Panc1 (cell line): ENCODE measurements at regions not wholly inside any gene's neighbourhood (a gene's known extent, or its start where the extent isn't known, plus 50 kb on each side); places are given as distances from the start of the nearest gene placed in this dataset.

Experiments
- ATAC-seq: fragments of 200-7000 bp; cut with Tn5 transposase; 2 replicates; pipeline ENCODE4 v1.9.1; 2020; ENCODE audit warnings: mild to moderate bottlenecking, moderate library complexity
- BruUV-seq: library from RNA; stranded (reverse); fragments of 400-500 nt; replicated peaks from 2 replicates; lab custom pipeline; 2021; lab: Mats Ljungman, UMichigan
- CTCF ChIA-PET: fragments of 300-600 bp; sonication (Branson Sonifier 250); formaldehyde crosslinking; loops from one replicate; lab custom pipeline; 2022; ENCODE audit warnings: antibody characterized with exemption; lab: Charles Lee
- POLR2A ChIA-PET: fragments of 300-600 bp; sonication (Branson Sonifier 250); formaldehyde crosslinking; loops from one replicate; lab custom pipeline; 2022; ENCODE audit warnings: antibody characterized with exemption; lab: Charles Lee
- DNase-seq: peaks from one replicate; pipeline ENCODE4 v3.0.0-alpha.2; 2010; ENCODE audit warnings: low read depth, low spot score
- H3K27ac ChIP-seq: 2 replicates; pipeline ENCODE4 v1.5.1; 2011; ENCODE audit warnings: mild to moderate bottlenecking, low read length, inconsistent platforms
- H3K27me3 ChIP-seq: fragments of 200-500 bp; sonication (Bioruptor generic); 2 replicates; pipeline ENCODE4 v1.6.0; 2014; ENCODE audit warnings: low read length, inconsistent platforms; ENCODE audit not compliant: control insufficient read depth, insufficient read depth
- H3K36me3 ChIP-seq: fragments of 200-500 bp; sonication (Bioruptor generic); 2 replicates; pipeline ENCODE4 v1.5.1; 2014; ENCODE audit warnings: inconsistent platforms, mild to moderate bottlenecking, low read length, moderate library complexity; ENCODE audit not compliant: control insufficient read depth, insufficient read depth
- H3K4me1 ChIP-seq: 2 replicates; pipeline ENCODE4 v1.5.1; 2011; ENCODE audit warnings: inconsistent platforms, mild to moderate bottlenecking, low read length, moderate library complexity; ENCODE audit not compliant: control insufficient read depth, insufficient read depth
- H3K4me3 ChIP-seq, 2 experiments: 2 replicates each; pipeline ENCODE4 v1.5.1; 2011 to 2012; ENCODE audit warnings: low read depth in 2 of 2, low read length in 2 of 2, mild to moderate bottlenecking in 2 of 2, inconsistent platforms in 1 of 2, moderate library complexity in 1 of 2
- H3K9me3 ChIP-seq: fragments of 200-500 bp; sonication (Bioruptor generic); 2 replicates; pipeline ENCODE4 v1.5.1; 2014; ENCODE audit warnings: low read depth, mild to moderate bottlenecking, inconsistent platforms, low read length, moderate library complexity; ENCODE audit not compliant: control insufficient read depth, insufficient read depth
- CTCF ChIP-seq: fragments of 450-650 bp; IDR thresholded peaks from 2 replicates; pipeline ENCODE4 v1.5.1; 2017; ENCODE audit warnings: mild to moderate bottlenecking
- POLR2AphosphoS5 ChIP-seq: IDR thresholded peaks from 2 replicates; pipeline ENCODE4 v1.6.1; 2012; ENCODE audit warnings: mild to moderate bottlenecking, low read depth, low read length, moderate library complexity
- REST ChIP-seq, 2 experiments: IDR thresholded peaks; 2 replicates each; pipeline ENCODE4 v1.6.1; 2011 to 2012; ENCODE audit warnings: low read depth in 2 of 2, control low read depth in 1 of 2, low read length in 1 of 2, mild to moderate bottlenecking in 1 of 2, moderate library complexity in 1 of 2; ENCODE audit not compliant: insufficient read depth in 1 of 2
- SIN3A ChIP-seq: IDR thresholded peaks from 2 replicates; pipeline ENCODE4 v1.6.1; 2012; ENCODE audit warnings: low read depth, mild to moderate bottlenecking, low read length, moderate library complexity, borderline replicate concordance; ENCODE audit not compliant: insufficient read depth
- TCF7L2 ChIP-seq: IDR thresholded peaks from 2 replicates; pipeline ENCODE4 v1.6.1; 2011; ENCODE audit warnings: mild to moderate bottlenecking, low read depth, low read length, inconsistent platforms
- in situ Hi-C: cut with HindIII; loops from 2 replicates; pipeline ENCODE4 v1.10.0; 2016; ENCODE audit warnings: low sequenced_read_pairs, low pct_unique_long_range_greater_than_20kb
- intact Hi-C: fragments of 100-400 bp; cut with micrococcal nuclease; formaldehyde crosslinking; loops from one replicate; pipeline ENCODE4 v1.10.0; 2022; ENCODE audit not compliant: unreplicated experiment

GRCh38 chr17:34825102-34825501 is 136.2 kb downstream of the CCT6B start:
- ATAC-seq (no peak), DNase-seq (no peak)
- no peaks in the 10 kb centered on the region; the same call in 1 of the 2 replicates for H3K4me1 ChIP-seq
- BruUV-seq: no TSS peak
- ChIA-PET CTCF (no interaction called here), POLR2A (no interaction called here)
- H3K36me3 ChIP-seq: no peaks in the 10 kb centered on the region
- H3K4me3 ChIP-seq: no peak overlapping the region
- H3K27me3 ChIP-seq: peaks cover 2% of the 10 kb centered on the region; the same call in 1 of the 2 replicates
- no peak overlapping the region for H3K27ac ChIP-seq
- in situ Hi-C loops (no loop called here), intact Hi-C loops (no loop called here)
- H3K9me3 ChIP-seq: no peaks in the 10 kb centered on the region
- TF ChIP-seq REST (IDR thresholded peaks at IDR 0.05; ENCODE audit: insufficient read depth in 1 of 2, low read depth in 2 of 2, low read length in 1 of 2): no peak
- TF ChIP-seq TCF7L2: no peak
- no peak for TF ChIP-seq POLR2AphosphoS5
- TF ChIP-seq CTCF: no peak
- TF ChIP-seq SIN3A: no peak

GRCh38 chr17:34823023-34823422 is 138.2 kb downstream of the CCT6B start:
- intact Hi-C loops: no loop called here
- TF ChIP-seq REST (IDR thresholded peaks at IDR 0.05; ENCODE audit: insufficient read depth in 1 of 2, low read depth in 2 of 2, low read length in 1 of 2): no peak
- TF ChIP-seq SIN3A: no peak
- TF ChIP-seq POLR2AphosphoS5: no peak
- no peak for TF ChIP-seq CTCF
- TF ChIP-seq TCF7L2: no peak
- Histone ChIP-seq H3K4me1 (no peaks in the 10 kb centered on the region; the same call in 1 of the 2 replicates), H3K36me3 (no peaks in the 10 kb centered on the region), H3K9me3 (no peaks in the 10 kb centered on the region), H3K4me3 (no peak overlapping the region), H3K27me3 (peaks cover 2% of the 10 kb centered on the region; the same call in 1 of the 2 replicates), H3K27ac (no peak overlapping the region)
- CTCF ChIA-PET: interaction anchor here (0.6 kb wide), 1 partner anchor 48 kb away, joined by 10 read pairs; no protein-coding TSS in a partner anchor
- in situ Hi-C loops: no loop called here
- no TSS peak for BruUV-seq
- POLR2A ChIA-PET: no interaction called here
- DNase-seq (no peak), ATAC-seq (no peak)
